SH-SY5Y (cell line): ENCODE measurements at regions not wholly inside any gene's neighbourhood (a gene's known extent, or its start where the extent isn't known, plus 50 kb on each side); places are given as distances from the start of the nearest gene placed in this dataset.

ENCODE experiments used
- GATA2 ChIP-seq: IDR thresholded peaks from 2 replicates; pipeline ENCODE4 v1.6.1; 2011; ENCODE audit warnings: mild to moderate bottlenecking, low read depth, low read length
- GATA3 ChIP-seq: IDR thresholded peaks from 2 replicates; pipeline ENCODE4 v1.6.1; 2011; ENCODE audit warnings: low read depth, mild to moderate bottlenecking, low read length, moderate library complexity

DNA sequence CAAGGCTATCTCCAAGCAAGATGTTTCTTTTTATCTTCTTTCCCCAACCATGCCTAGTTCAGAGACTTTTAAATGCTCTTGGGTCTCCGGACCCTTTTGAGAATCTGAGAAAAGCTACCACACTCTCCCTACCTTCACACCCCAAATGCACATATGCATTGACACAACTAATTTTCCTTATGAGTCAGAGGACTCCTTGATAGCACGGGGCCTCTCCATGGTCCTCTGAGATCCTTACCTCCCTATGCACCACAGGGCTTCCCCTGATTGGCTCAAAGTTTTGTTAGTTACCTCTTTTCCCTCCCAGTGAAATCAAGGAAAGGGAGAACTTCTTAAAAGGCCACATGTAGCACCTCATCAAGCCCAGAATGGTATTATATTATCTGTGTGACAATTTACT, 86.8 kb upstream of the ATP6AP2 start:
- no peak for TF ChIP-seq GATA2
- TF ChIP-seq GATA3 = no peak
